ENCODE measurements at regions not wholly inside any gene's neighbourhood (a gene's known extent, or its start where the extent isn't known, plus 50 kb on each side); places are given as distances from the start of the nearest gene placed in this dataset.
"Not testable (repeated sequence)": the region's sequence is repeated elsewhere in the genome, so short reads cannot be mapped to it uniquely, and the experiment has no call there.

GRCh38 chr6:27805347-27805746 lies 106.8 kb downstream of the OR2B2 start:
- no peak for DNase-seq (ENCODE audit: low spot score)

- no peak for DNase-seq (ENCODE audit: low spot score)
These were observed 107.3 kb downstream of the OR2B2 start for GRCh38 chr6:27804851-27805250.

- DNase-seq (ENCODE audit: low spot score), result no peak
These were observed 111.3 kb downstream of the OR2B2 start for GRCh38 chr6:27800731-27801373.

- DNase-seq (ENCODE audit: low spot score), result no peak
These were observed 114.2 kb downstream of the OR2B2 start for GRCh38 chr6:27797960-27798359.

GRCh38 chr6:27796736-27797481 lies 115.3 kb downstream of the OR2B2 start:
- DNase-seq (ENCODE audit: low spot score), result not testable (repeated sequence)

GRCh38 chr6:27795697-27796494 lies 116.3 kb downstream of the OR2B2 start:
- peak; percentile 95 for DNase-seq (ENCODE audit: low spot score)

GRCh38 chr6:27791182-27791943 lies 120.8 kb downstream of the OR2B2 start:
- peak; percentile 38 for DNase-seq (ENCODE audit: low spot score)

GRCh38 chr6:27788376-27788775 lies 123.8 kb downstream of the OR2B2 start:
- not testable (repeated sequence) for DNase-seq (ENCODE audit: low spot score)

GRCh38 chr6:27786048-27786447 lies 126.1 kb downstream of the OR2B2 start:
- no peak for DNase-seq (ENCODE audit: low spot score)

GRCh38 chr6:27785294-27785693 lies 126.9 kb downstream of the OR2B2 start:
- DNase-seq (ENCODE audit: low spot score), result no peak

- no peak for DNase-seq (ENCODE audit: low spot score)
These were observed 129.4 kb downstream of the OR2B2 start for GRCh38 chr6:27782748-27783147.

GRCh38 chr6:27778625-27779417 lies 133.4 kb downstream of the OR2B2 start:
- no peak for DNase-seq (ENCODE audit: low spot score)

- DNase-seq (ENCODE audit: low spot score), result no peak
These were observed 134.4 kb downstream of the OR2B2 start for GRCh38 chr6:27777614-27778355.

- DNase-seq (ENCODE audit: low spot score), result no peak
These were observed 135.1 kb downstream of the OR2B2 start for GRCh38 chr6:27777126-27777525.

GRCh38 chr6:27776504-27776903 lies 135.7 kb downstream of the OR2B2 start:
- no peak for DNase-seq (ENCODE audit: low spot score)

- no peak for DNase-seq (ENCODE audit: low spot score)
These were observed 136.4 kb downstream of the OR2B2 start for GRCh38 chr6:27775796-27776184.

GRCh38 chr6:27775138-27775795 lies 136.9 kb downstream of the OR2B2 start:
- not testable (repeated sequence) for DNase-seq (ENCODE audit: low spot score)

- DNase-seq (ENCODE audit: low spot score), result not testable (repeated sequence)
These were observed 138.0 kb downstream of the OR2B2 start for GRCh38 chr6:27774264-27774600.

GRCh38 chr6:27773542-27774263 lies 138.5 kb downstream of the OR2B2 start:
- peak; percentile 63 for DNase-seq (ENCODE audit: low spot score)

Data from hematopoietic multipotent progenitor cell treated with erythropoietin and hydrocortisone succinate and interleukin-3 and kit ligand, for 15 days (in vitro differentiated cells).